WI38 (cell line): ENCODE measurements at regions not wholly inside any gene's neighbourhood (a gene's known extent, or its start where the extent isn't known, plus 50 kb on each side); places are given as distances from the start of the nearest gene placed in this dataset.
"Not testable (repeated sequence)": the region's sequence is repeated elsewhere in the genome, so short reads cannot be mapped to it uniquely, and the experiment has no call there.

Source experiments
- H3K4me3 ChIP-seq: 2 replicates; pipeline ENCODE4 v1.5.1; 2011; ENCODE audit warnings: low read depth, mild to moderate bottlenecking, control low read depth, low read length
- CTCF ChIP-seq: IDR thresholded peaks from 2 replicates; pipeline ENCODE4 v1.5.1; 2012; ENCODE audit warnings: low read depth, mild to moderate bottlenecking, control low read depth, low read length

- no peak overlapping the region for H3K4me3 ChIP-seq
- TF ChIP-seq CTCF, result no peak
These were observed 325.7 kb downstream of the ARRDC4 start for GRCh38 chr15:98286200-98286599.

- H3K4me3 ChIP-seq, result no peak overlapping the region
- no peak for TF ChIP-seq CTCF
These were observed 326.3 kb downstream of the ARRDC4 start for GRCh38 chr15:98286831-98287230.

- H3K4me3 ChIP-seq, result no peak overlapping the region
- no peak for TF ChIP-seq CTCF
These were observed 327.6 kb downstream of the ARRDC4 start for GRCh38 chr15:98288091-98288590.

- TF ChIP-seq CTCF, result no peak
These were observed 329.2 kb downstream of the ARRDC4 start for GRCh38 chr15:98289747-98290146.

GRCh38 chr15:98292442-98293240 lies 332.1 kb downstream of the ARRDC4 start:
- TF ChIP-seq CTCF, result peak; percentile 55
- H3K4me3 ChIP-seq, result no peak overlapping the region

More at GRCh38 chr15:98289747-98290146, 329.2 kb downstream of the ARRDC4 start:
- no peak overlapping the region for H3K4me3 ChIP-seq

GRCh38 chr15:98294126-98294525 lies 333.6 kb downstream of the ARRDC4 start:
- no peak for TF ChIP-seq CTCF
- H3K4me3 ChIP-seq, result no peak overlapping the region

GRCh38 chr15:98295101-98295759 lies 334.7 kb downstream of the ARRDC4 start:
- not testable (repeated sequence) for H3K4me3 ChIP-seq
